CD1c-positive myeloid dendritic cell (primary cell): ENCODE measurements at regions not wholly inside any gene's neighbourhood (a gene's known extent, or its start where the extent isn't known, plus 50 kb on each side); places are given as distances from the start of the nearest gene placed in this dataset.
A peak's percentile ranks its signal among the peaks of the same experiment; 100 is the strongest.
"Not testable (repeated sequence)": the region's sequence is repeated elsewhere in the genome, so short reads cannot be mapped to it uniquely, and the experiment has no call there.

Experiments used
- DNase-seq: peaks from one replicate; pipeline ENCODE4 v3.0.0-alpha.2; 2016; ENCODE audit errors: extremely low spot score

DNA sequence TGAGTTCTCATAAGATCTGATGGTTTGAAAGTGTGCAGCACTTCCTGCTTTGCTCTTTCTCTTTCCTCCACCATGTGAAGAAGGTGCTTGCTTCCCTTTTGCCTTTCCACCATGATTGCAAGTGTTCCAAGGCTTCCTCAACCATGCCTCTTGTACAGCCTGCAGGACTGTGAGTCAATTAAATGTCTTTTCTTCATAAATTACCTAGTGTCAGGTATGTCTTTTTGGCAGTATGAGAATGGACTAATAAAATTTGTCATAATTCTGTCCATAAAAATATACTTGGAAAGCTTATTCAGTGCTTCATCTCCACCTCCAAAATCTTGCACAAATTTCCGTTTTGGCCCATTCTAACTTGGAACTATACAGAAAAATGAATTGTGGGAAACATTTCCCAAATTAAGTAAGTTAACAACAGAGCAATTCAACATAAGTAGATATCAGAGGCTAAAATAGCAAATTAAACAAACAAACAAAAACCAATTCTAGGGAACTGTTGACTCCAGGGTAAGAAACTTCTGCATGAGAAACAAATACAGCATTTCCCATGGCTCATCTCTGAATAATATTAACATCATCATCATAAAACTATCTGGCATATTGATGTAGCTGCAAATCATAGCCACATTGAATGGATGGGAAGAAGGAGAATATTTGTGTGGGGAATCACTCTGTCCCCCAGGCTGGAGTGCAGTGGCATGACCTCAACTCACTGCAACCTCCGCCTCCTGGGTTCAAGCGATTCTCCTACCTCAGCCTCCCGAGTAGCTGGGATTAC, 459.5 kb upstream of the FAR2 start:
- no peak for DNase-seq

GRCh38 chr12:28693565-28694219, 455.4 kb upstream of the FAR2 start:
- no peak for DNase-seq

- no peak for DNase-seq
These were observed 450.5 kb upstream of the FAR2 start for GRCh38 chr12:28698553-28698952.

DNA sequence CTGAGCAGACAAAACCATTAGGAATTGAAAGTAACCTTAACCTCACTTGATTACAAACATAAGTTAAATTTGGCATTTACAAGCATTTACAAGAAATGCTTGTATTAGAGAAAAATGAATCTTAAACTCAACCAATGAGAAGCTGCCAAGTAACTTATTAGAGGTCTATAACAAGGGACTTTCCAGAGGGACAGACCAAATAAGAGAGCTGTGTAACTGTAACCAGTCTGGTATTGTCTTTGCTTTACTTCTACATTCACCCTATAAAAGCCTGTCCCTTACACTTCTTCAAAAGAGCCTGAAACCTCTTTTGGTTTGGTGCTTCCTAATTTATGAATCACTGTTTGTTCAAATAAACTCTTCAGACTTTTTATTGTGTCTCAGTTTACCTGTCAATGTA, 450.0 kb upstream of the FAR2 start:
- DNase-seq, result no peak

GRCh38 chr12:28700161-28700560, 448.9 kb upstream of the FAR2 start:
- DNase-seq, result no peak

GRCh38 chr12:28704477-28705169, 444.5 kb upstream of the FAR2 start:
- DNase-seq, result no peak

DNA sequence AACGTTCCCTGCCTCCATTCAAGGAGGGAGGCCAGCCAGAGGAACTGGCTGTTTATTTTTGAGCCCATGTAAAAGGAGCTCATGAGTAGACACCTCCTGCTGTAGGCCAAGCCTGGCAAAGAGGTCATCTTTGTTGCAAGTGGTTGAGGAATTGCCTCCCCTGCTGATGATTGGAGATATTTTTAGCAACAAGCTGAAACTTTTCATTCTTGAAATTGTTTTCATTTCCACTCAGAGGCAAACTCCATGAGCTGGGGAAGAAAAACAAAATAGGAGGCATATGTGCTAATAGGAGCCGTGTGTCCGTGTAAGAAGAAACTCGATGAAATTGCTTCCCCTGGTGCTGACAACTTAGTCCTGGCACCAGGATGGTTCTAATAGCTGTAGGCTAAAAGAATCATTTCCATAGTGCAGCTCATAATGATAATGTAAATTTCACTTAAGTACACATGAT, 440.1 kb upstream of the FAR2 start:
- DNase-seq, result no peak

- no peak for DNase-seq
These were observed 438.9 kb upstream of the FAR2 start for GRCh38 chr12:28709986-28710685.

GRCh38 chr12:28710882-28711281, 438.2 kb upstream of the FAR2 start:
- no peak for DNase-seq

DNA sequence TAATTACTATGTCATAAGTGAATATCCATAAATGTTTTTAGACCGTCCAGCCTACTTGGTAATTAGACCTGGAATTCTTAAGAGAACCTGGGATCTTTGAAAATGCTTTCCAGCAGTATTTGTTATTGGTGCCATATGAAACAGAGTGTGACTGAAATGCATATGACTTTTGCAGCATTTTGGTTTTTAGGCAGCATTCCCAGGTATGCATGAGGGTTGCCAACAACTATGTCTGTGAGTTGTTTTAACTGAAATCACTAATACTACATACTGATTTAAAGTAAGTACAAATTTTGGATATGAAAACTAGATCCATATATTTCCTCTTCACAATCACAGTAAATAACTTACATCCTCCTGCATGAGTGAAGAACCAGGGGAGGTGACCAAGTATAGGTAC, 437.7 kb upstream of the FAR2 start:
- no peak for DNase-seq

GRCh38 chr12:28742791-28743190, 406.3 kb upstream of the FAR2 start:
- no peak for DNase-seq

DNA sequence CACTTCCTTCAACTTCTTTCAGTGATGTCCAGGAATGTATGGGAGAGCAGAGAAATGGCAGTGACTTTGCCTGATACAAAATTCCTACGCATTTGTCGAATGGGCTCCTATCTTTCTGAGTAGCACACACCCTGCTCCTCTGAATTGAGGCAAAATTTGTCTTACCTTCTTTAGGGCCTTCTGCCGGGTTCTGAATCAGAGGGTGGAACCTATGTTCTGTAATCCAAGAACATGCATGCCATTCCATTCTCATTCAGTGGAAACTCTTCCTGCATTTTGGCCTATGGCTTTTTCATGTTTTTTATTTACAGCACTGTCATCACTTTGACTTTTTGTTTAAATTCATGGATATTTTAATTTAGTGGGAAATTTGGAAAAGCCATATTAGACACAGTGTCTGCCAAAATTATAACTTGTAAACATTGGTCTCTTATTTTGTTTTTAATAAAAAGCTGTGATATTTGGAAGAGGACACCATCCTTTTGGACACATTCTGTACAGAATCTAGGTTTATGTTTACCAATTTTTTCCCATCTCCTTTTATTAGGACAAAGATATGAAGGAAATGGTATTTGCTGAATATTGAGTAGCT, 402.2 kb upstream of the FAR2 start:
- no peak for DNase-seq

- DNase-seq, result peak; percentile 2
These were observed 398.0 kb upstream of the FAR2 start for GRCh38 chr12:28750946-28751685.

DNA sequence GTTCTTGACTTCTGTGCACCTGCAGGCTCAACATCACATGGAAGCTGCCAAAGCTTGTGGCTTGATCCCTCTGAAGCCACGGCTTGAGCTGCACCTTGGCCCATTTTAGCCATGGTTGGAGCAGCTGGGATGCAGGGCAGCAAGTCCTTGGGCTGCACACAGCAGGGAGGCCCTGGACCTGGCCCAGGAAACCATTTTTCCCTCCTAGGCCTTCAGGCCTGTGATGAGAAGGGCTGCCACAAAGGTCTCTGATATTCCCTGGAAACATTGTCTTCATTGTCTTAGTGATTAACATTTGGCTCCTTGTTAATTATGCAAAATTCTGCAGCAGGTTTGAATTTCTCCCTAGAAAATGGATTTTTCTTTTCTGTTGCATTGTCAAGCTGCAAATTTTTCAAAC, 394.1 kb upstream of the FAR2 start:
- DNase-seq, result no peak

DNA sequence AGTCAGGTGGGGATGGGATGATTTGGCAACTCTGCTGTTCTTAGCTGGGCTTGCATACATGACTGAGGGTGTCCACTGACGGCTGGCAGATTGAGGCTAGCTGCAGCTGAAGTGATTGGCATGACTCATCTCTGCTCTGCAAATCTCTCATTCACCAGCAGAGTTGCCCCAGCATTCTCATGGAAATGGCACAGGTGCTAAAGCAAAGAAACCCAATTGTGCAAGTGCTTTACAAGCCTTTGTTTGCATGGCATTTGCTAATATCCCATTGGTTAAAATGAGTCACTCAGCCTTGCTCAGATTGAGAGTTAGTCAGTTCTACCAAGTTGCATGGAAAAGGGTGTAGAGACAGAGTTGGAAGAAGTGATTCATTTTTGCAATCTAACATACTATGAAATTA, 389.7 kb upstream of the FAR2 start:
- no peak for DNase-seq

DNA sequence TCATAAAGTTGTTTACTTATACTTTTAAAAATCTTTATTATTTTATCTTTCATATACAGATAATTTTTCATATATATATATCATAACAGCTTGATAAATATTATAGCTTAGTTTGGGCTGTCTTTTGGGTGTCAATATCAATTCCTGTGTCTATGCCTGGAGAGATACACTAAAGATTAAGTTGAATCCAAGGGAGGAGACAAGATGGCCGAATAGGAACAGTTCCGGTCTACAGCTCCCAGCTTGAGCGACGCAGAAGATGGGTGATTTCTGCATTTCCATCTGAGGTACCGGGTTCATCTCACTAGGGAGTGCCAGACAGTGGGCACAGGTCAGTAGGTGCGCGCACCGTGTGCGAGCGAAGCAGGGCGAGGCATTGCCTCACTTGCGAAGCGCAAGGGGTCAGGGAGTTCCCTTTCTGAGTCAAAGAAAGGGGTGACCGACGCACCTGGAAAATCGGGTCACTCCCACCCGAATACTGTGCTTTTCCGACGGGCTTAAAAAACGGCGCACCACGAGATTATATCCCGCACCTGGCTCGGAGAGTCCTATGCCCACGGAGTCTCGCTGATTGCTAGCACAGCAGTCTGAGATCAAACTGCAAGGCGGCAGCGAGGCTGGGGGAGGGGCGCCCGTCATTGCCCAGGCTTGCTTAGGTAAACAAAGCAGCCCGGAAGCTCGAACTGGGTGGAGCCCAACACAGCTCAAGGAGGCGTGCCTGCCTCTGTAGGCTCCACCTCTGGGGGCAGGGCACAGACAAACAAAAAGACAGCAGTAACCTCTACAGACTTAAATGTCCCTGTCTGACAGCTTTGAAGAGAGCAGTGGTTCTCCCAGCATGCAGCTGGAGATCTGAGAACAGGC, 388.8 kb upstream of the FAR2 start:
- not testable (repeated sequence) for DNase-seq

- not testable (repeated sequence) for DNase-seq
These were observed 387.2 kb upstream of the FAR2 start for GRCh38 chr12:28761897-28762296.

DNA sequence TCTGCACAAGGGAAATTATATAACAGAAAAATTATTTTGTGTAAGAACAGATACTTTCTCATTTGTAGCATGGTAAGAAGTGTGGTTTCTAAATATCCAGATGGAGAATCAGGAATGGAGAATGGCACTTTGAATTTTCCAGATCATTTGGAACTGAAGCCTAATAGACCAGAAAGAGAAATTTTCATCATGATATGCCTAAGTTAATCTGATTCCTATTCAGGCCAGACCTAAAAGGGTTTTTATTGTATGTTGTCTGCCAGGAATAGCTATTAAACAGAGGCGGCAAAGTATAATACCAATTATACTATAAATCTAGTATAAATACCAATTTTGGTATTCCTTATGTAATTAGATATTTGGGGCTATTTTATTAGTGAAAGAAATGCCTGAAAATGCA, 382.7 kb upstream of the FAR2 start:
- DNase-seq, result no peak

DNA sequence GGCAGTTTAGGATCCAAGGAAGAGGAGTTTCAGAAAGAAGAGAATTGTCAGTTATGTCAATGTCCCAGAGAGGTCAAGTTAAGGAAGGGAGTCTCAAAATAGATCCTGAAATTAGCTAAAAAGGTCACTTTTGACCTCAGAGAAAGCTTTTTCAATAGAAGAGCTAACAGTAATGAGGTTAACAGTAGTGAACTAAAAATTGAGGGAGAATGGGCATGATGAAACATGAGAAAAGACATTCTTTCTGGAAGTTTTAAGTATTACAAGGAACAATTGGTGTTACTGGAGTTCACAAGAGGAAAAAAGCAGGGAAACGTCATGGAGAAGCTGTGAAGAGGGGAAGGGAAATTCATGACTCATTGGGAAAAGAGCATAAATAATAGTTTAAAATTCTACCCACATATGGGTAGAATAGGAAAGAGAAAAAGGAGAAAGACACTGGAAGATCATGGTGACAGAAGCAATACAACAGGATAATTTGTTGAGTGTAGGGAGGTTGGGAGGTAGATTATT, 381.2 kb upstream of the FAR2 start:
- DNase-seq, result no peak

GRCh38 chr12:28770322-28770721, 378.8 kb upstream of the FAR2 start:
- DNase-seq, result no peak
